ENCODE measurements at regions not wholly inside any gene's neighbourhood (a gene's known extent, or its start where the extent isn't known, plus 50 kb on each side); places are given as distances from the start of the nearest gene placed in this dataset.
A peak's percentile ranks its signal among the peaks of the same experiment; 100 is the strongest.
"Not testable (repeated sequence)": the region's sequence is repeated elsewhere in the genome, so short reads cannot be mapped to it uniquely, and the experiment has no call there.

- DNase-seq (ENCODE audit: low read depth): no peak
Observed at GRCh38 chr7:20466543-20467021, 135.9 kb downstream of the ITGB8 start.

- no peak for DNase-seq (ENCODE audit: low read depth)
Observed at GRCh38 chr7:20470082-20470481, 139.4 kb downstream of the ITGB8 start.

- DNase-seq (ENCODE audit: low read depth): no peak
Observed at GRCh38 chr7:20470726-20471125, 140.0 kb downstream of the ITGB8 start.

- DNase-seq (ENCODE audit: low read depth): no peak
Observed at GRCh38 chr7:20474249-20474648, 141.2 kb upstream of the ABCB5 start.

- no peak for DNase-seq (ENCODE audit: low read depth)
Observed at GRCh38 chr7:20475756-20476155, 139.7 kb upstream of the ABCB5 start.

- DNase-seq (ENCODE audit: low read depth): no peak
Observed at GRCh38 chr7:20477067-20477466, 138.4 kb upstream of the ABCB5 start.

- no peak for DNase-seq (ENCODE audit: low read depth)
Observed at GRCh38 chr7:20479706-20480105, 135.8 kb upstream of the ABCB5 start.

GRCh38 chr7:20482071-20482470 lies 133.4 kb upstream of the ABCB5 start:
- no peak for DNase-seq (ENCODE audit: low read depth)

- DNase-seq (ENCODE audit: low read depth): no peak
Observed at GRCh38 chr7:20484356-20484755, 131.1 kb upstream of the ABCB5 start.

- no peak for DNase-seq (ENCODE audit: low read depth)
Observed at GRCh38 chr7:20488850-20489249, 126.6 kb upstream of the ABCB5 start.

GRCh38 chr7:20491284-20491683 lies 124.2 kb upstream of the ABCB5 start:
- DNase-seq (ENCODE audit: low read depth): no peak

GRCh38 chr7:20494566-20494965 lies 120.9 kb upstream of the ABCB5 start:
- DNase-seq (ENCODE audit: low read depth): no peak

GRCh38 chr7:20501473-20501872 lies 114.0 kb upstream of the ABCB5 start:
- not testable (repeated sequence) for DNase-seq (ENCODE audit: low read depth)

GRCh38 chr7:20503278-20503950 lies 112.1 kb upstream of the ABCB5 start:
- no peak for DNase-seq (ENCODE audit: low read depth)

GRCh38 chr7:20504060-20504459 lies 111.4 kb upstream of the ABCB5 start:
- DNase-seq (ENCODE audit: low read depth): no peak

- DNase-seq (ENCODE audit: low read depth): no peak
Observed at GRCh38 chr7:20506175-20506574, 109.3 kb upstream of the ABCB5 start.

- DNase-seq (ENCODE audit: low read depth): no peak
Observed at GRCh38 chr7:20507157-20507556, 108.3 kb upstream of the ABCB5 start.

- no peak for DNase-seq (ENCODE audit: low read depth)
Observed at GRCh38 chr7:20508109-20508508, 107.4 kb upstream of the ABCB5 start.

GRCh38 chr7:20509892-20510572 lies 105.4 kb upstream of the ABCB5 start:
- no peak for DNase-seq (ENCODE audit: low read depth)

GRCh38 chr7:20510573-20510900 lies 104.9 kb upstream of the ABCB5 start:
- DNase-seq (ENCODE audit: low read depth): no peak

- DNase-seq (ENCODE audit: low read depth): no peak
Observed at GRCh38 chr7:20513341-20513740, 102.1 kb upstream of the ABCB5 start.

- DNase-seq (ENCODE audit: low read depth): no peak
Observed at GRCh38 chr7:20513897-20514296, 101.6 kb upstream of the ABCB5 start.

- peak; percentile 62 for DNase-seq (ENCODE audit: low read depth)
Observed at GRCh38 chr7:20514364-20514763, 101.1 kb upstream of the ABCB5 start.

GRCh38 chr7:20519645-20520044 lies 95.8 kb upstream of the ABCB5 start:
- DNase-seq (ENCODE audit: low read depth): no peak
